Effector memory CD4-positive, alpha-beta T cell (primary cell): ENCODE measurements at regions not wholly inside any gene's neighbourhood (a gene's known extent, or its start where the extent isn't known, plus 50 kb on each side); places are given as distances from the start of the nearest gene placed in this dataset.

Experiments
- DNase-seq, 3 donors: peaks; one replicate each; pipeline ENCODE4 v3.0.0-alpha.2; 2020
- H3K27ac ChIP-seq: 2 replicates; pipeline ENCODE4 v1.7.0; 2013; ENCODE audit warnings: mild to moderate bottlenecking, low read length, moderate library complexity; ENCODE audit not compliant: insufficient read depth, poor library complexity, severe bottlenecking
- H3K27me3 ChIP-seq: replicated peaks from 2 replicates; pipeline ENCODE4 v1.7.0; 2013; ENCODE audit warnings: mild to moderate bottlenecking, low read length; ENCODE audit not compliant: insufficient read depth, control insufficient read depth, poor library complexity, severe bottlenecking
- H3K36me3 ChIP-seq: 2 replicates; pipeline ENCODE4 v1.7.0; 2013; ENCODE audit warnings: mild to moderate bottlenecking, low read length, moderate library complexity; ENCODE audit not compliant: control insufficient read depth, insufficient read depth
- H3K4me1 ChIP-seq: 2 replicates; pipeline ENCODE4 v1.7.0; 2013; ENCODE audit warnings: low read length, mild to moderate bottlenecking; ENCODE audit not compliant: control insufficient read depth, insufficient read depth, poor library complexity, severe bottlenecking
- H3K4me3 ChIP-seq: 2 replicates; pipeline ENCODE4 v1.7.0; 2013; ENCODE audit warnings: low read length, low read depth, mild to moderate bottlenecking; ENCODE audit not compliant: insufficient read depth, poor library complexity, severe bottlenecking
- H3K9me3 ChIP-seq: 2 replicates; pipeline ENCODE4 v1.7.0; 2013; ENCODE audit warnings: mild to moderate bottlenecking, low read length, moderate library complexity; ENCODE audit not compliant: control insufficient read depth

DNA sequence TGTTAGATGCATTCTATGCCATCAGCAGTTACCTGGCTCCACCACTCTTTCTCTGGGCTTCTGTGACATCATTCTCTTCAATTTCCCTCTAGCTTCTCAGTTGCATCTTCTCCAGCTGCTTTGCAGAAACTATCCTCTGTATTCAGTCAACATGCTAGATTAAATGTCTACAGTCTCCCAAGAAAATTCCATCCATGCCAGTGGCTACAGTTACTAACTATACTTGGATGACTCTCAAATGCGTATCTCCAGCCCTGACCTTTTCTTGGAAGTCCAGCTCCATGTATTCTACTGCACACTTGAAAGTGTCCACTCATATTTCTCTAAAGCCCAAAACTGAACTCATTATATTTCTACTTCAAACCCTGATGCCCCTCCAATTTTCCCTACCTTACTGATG, 232.3 kb upstream of the TENM3 start:
- Histone ChIP-seq H3K27ac (no peak overlapping the region), H3K27me3 (no peaks in the 10 kb centered on the region), H3K36me3 (no peaks in the 10 kb centered on the region), H3K9me3 (no peaks in the 10 kb centered on the region), H3K4me3 (no peak overlapping the region), H3K4me1 (no peaks in the 10 kb centered on the region)
- no peak for DNase-seq

DNA sequence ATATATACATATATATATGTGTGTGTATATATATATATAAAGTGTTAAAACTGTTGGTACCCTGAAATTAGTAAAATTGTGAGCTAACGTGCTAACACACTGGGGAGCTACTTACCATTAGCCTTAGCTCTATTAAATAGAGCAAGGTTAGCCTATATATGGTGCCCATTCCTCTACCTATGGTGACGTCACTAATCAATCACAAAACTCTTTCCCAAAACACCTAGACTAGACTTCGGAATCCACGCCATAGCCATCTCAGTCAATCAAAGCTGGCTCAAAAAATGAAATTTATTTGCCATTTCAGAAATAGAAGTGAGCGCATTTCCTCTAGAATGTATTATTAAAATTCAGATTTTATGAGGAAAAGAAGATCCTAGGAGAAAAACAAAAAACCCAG, 229.0 kb upstream of the TENM3 start:
- Histone ChIP-seq H3K27ac (no peak overlapping the region), H3K4me1 (no peaks in the 10 kb centered on the region), H3K4me3 (no peak overlapping the region), H3K27me3 (no peaks in the 10 kb centered on the region), H3K9me3 (no peaks in the 10 kb centered on the region), H3K36me3 (no peaks in the 10 kb centered on the region)
- no peak for DNase-seq

DNA sequence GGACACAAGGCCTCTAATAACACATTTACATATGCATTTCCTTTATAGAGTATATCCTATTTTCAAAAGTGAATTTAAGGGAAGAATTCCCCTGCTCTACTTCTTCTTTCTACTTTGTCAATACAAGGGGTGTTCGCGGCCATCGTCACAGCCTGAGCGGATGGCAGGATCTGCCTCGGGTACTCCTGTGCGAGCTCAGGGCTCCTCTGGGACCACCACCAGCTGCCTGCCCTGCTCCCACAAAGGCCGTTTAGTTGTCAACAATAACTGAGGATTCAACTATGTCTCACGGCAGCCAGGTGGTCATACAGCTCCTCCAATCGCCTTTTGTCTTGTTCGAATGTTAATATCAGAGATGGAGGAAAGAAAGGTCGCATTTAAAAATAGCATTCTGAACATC, 228.2 kb upstream of the TENM3 start:
- H3K4me1 ChIP-seq, result no peaks in the 10 kb centered on the region
- H3K36me3 ChIP-seq, result no peaks in the 10 kb centered on the region
- H3K4me3 ChIP-seq, result no peak overlapping the region
- no peak overlapping the region for H3K27ac ChIP-seq
- no peak for DNase-seq
- no peaks in the 10 kb centered on the region for H3K9me3 ChIP-seq
- no peaks in the 10 kb centered on the region for H3K27me3 ChIP-seq

DNA sequence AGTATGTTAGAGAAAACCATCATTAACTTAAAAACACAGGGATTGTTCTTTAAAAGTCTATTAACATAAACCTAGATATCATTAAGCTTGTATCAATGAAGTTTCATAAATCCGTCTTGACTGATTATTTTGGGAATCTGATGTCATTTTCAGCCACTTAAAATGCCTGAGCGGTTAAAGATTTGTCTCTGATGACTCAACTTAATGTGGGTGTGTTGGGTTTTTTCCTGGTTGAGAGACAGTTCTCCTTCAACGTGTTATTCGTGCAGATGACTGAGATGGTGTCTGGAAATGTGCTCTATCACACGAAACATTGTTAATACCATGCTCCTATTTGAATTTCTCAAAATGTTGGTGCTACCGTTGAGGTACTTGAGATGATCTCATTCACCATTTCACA, 227.3 kb upstream of the TENM3 start:
- Histone ChIP-seq H3K4me3 (no peak overlapping the region), H3K36me3 (no peaks in the 10 kb centered on the region), H3K4me1 (no peaks in the 10 kb centered on the region), H3K27me3 (no peaks in the 10 kb centered on the region), H3K27ac (no peak overlapping the region), H3K9me3 (no peaks in the 10 kb centered on the region)
- DNase-seq, result no peak

DNA sequence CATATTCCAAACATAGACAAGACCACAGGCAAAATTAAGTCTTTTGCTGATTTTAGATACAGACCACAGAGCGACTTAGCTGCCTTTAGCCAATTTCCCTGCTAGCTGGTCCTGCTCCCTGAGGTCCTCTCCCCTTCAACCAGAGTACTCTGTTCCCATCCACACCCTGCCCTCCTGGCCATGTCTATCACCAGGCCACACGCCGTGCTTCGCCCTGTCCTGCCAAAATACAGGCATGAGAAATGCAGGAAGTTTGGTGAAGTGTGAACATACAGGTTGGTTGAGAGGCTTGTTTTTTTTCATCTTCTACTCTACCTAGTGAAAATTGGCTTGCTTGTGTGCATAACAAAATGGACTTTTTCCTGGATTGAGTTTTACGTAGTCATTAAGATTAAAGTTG, 226.2 kb upstream of the TENM3 start:
- Histone ChIP-seq H3K9me3 (no peaks in the 10 kb centered on the region), H3K27ac (no peak overlapping the region), H3K4me1 (no peaks in the 10 kb centered on the region), H3K36me3 (no peaks in the 10 kb centered on the region), H3K27me3 (no peaks in the 10 kb centered on the region), H3K4me3 (no peak overlapping the region)
- no peak for DNase-seq

DNA sequence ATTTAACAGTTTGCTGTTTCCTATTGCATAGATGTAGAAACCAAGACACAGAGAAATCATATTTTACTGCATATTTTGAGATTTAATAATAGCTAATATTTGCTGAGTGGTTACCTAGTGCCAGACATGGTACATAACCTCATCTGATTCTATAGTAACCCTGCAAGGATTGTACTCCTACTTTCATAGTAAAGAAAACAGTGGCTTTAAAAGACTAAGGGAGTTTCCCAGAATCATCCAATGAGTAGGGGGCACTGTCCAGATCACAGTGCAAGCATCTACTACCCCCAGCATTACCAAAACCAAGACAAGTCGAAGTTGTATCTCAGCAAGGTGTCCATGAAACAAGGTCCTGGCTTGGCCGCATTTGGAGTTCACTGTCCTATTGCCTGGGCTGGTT, 224.5 kb upstream of the TENM3 start:
- H3K4me3 ChIP-seq, result no peak overlapping the region
- no peak for DNase-seq
- no peaks in the 10 kb centered on the region for H3K36me3 ChIP-seq
- H3K9me3 ChIP-seq, result no peaks in the 10 kb centered on the region
- H3K27me3 ChIP-seq, result no peaks in the 10 kb centered on the region
- no peaks in the 10 kb centered on the region for H3K4me1 ChIP-seq
- no peak overlapping the region for H3K27ac ChIP-seq

DNA sequence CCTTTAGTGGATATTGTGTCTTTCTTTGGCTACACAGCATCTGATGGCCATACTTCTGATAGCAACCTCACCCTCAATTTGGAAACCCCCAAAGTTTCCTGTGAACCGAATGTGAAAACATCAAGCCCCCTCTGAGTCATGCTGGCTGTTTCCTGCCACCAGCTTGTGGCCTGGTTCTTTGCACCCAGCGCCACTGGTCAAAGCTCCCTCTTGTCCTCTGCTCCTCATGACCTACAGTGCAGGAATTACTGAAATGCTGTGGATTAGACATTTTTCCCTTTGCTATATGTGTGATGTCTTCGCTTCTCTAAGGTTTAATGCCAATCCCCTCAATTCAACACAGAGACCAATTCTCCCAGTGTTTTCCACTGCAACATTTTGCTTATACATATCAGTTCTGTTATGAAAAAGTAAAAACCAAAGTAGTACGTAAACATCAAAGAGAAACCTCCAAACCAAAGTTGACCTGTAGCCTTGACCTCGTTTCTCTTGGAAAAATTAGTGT, 224.0 kb upstream of the TENM3 start:
- Histone ChIP-seq H3K27ac (no peak overlapping the region), H3K4me3 (no peak overlapping the region), H3K27me3 (no peaks in the 10 kb centered on the region), H3K36me3 (no peaks in the 10 kb centered on the region), H3K9me3 (no peaks in the 10 kb centered on the region), H3K4me1 (no peaks in the 10 kb centered on the region)
- no peak for DNase-seq

DNA sequence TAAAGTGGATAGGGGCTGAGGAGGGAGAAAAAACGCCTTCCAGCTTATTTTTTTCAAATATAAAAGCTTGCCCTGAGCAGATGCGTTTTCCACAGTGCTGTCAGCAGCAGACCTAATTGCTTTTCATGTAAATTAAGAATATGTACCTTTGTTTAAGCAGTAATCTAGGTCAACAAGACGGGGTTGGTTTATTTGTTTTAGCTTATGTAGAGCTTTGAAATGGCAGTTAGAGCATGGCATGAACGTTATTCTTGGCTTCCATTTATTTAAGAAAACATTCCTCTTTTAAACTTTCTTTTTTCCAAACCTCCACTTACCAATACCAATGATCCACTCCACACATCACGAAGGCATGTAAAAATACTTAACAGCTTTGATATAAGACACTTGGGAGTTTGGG, 220.3 kb upstream of the TENM3 start:
- H3K27ac ChIP-seq, result no peak overlapping the region
- no peak overlapping the region for H3K4me3 ChIP-seq
- H3K4me1 ChIP-seq, result no peaks in the 10 kb centered on the region
- H3K9me3 ChIP-seq, result no peaks in the 10 kb centered on the region
- no peak for DNase-seq
- H3K36me3 ChIP-seq, result no peaks in the 10 kb centered on the region
- no peaks in the 10 kb centered on the region for H3K27me3 ChIP-seq

DNA sequence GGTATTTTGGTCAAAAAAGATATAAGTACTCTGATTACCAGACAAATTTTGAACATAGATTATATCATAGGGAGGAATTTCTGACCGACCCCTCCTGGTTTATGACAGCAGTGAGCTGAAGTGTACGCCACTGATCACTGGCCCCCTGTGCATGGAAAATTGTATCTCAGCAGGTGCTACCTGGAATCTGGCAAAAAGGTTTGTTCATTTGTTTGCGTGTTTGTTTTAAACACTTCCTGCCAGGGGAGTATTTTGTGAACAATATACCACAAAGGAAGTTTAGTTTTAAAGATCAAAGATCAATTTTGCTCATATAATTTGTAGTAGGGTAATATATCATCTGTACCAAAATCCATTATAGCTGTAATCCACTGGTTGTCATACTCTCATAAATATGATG, 219.7 kb upstream of the TENM3 start:
- no peak overlapping the region for H3K4me3 ChIP-seq
- H3K4me1 ChIP-seq, result no peaks in the 10 kb centered on the region
- H3K36me3 ChIP-seq, result no peaks in the 10 kb centered on the region
- no peaks in the 10 kb centered on the region for H3K27me3 ChIP-seq
- DNase-seq, result no peak
- H3K9me3 ChIP-seq, result no peaks in the 10 kb centered on the region
- H3K27ac ChIP-seq, result no peak overlapping the region

DNA sequence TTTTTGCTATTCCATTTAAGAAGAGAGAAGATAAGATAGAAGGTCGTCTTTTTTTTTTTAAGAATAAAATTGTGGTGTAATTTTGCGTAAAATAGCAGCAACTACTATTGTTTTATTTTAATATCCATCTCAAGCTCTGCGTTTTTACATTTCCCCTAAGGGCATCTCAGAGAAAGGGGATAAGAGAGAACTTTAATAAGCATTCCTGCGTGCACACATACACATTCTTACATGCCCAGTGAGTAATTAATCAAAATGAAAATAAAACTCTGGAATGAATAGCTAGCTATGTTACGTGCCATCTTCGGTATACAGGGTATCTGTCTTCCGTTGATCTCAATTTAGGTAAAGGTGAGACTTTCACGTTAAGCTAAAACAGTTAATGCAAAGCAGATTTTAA, 200.3 kb upstream of the TENM3 start:
- Histone ChIP-seq H3K4me3 (no peak overlapping the region), H3K27ac (no peak overlapping the region), H3K4me1 (no peaks in the 10 kb centered on the region), H3K36me3 (no peaks in the 10 kb centered on the region), H3K9me3 (no peaks in the 10 kb centered on the region), H3K27me3 (no peaks in the 10 kb centered on the region)
- no peak for DNase-seq

DNA sequence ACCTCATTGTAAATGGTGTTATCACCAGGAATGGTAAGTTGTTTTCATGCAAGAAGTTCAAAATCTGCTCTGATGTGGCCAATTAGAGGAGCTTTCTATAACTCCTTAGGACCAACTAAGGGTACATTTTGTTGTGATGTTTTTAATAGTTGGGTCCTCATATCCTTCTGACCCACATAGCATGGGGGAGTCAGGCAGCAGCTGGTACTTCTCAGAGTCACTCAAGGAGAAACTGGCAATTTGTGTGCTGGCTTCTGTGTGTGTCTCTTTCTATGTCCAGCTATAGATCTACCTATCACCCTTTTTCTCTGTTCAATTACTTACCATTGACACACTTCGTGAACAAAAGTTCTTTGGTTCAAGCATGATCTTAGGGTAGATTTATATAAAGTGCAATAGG, 194.3 kb upstream of the TENM3 start:
- Histone ChIP-seq H3K9me3 (no peaks in the 10 kb centered on the region), H3K36me3 (no peaks in the 10 kb centered on the region), H3K27me3 (no peaks in the 10 kb centered on the region), H3K4me1 (no peaks in the 10 kb centered on the region), H3K4me3 (no peak overlapping the region), H3K27ac (no peak overlapping the region)
- DNase-seq, result no peak
